HCT116 (cell line): ENCODE measurements at regions not wholly inside any gene's neighbourhood (a gene's known extent, or its start where the extent isn't known, plus 50 kb on each side); places are given as distances from the start of the nearest gene placed in this dataset.

Experiments
- CTCF ChIP-seq, 3 experiments: fragments of 200-600 bp in 1 of 3; sonication (generic) in 1 of 3; IDR thresholded peaks in 2 of 3; conservative IDR thresholded peaks in 1 of 3; 2 replicates each; pipeline ENCODE4 v1.5.1; 2012 to 2017; ENCODE audit warnings: low read depth in 2 of 3, low read length in 2 of 3, antibody characterized with exemption in 1 of 3, borderline replicate concordance in 1 of 3, control low read depth in 1 of 3, mild to moderate bottlenecking in 1 of 3, mixed read lengths in 1 of 3, mixed run types in 1 of 3, moderate library complexity in 1 of 3; ENCODE audit not compliant: insufficient read depth in 1 of 3
- POLR2AphosphoS5 ChIP-seq: IDR thresholded peaks from 2 replicates; pipeline ENCODE4 v1.6.1; 2011; ENCODE audit warnings: mild to moderate bottlenecking, low read depth, low read length, moderate library complexity
- SIN3A ChIP-seq: IDR thresholded peaks from 2 replicates; pipeline ENCODE4 v1.6.1; 2012; ENCODE audit warnings: low read depth

- TF ChIP-seq CTCF (IDR thresholded peaks at IDR 0.05 in 2 of 3, conservative IDR thresholded peaks at IDR 0.05 in 1 of 3; ENCODE audit: borderline replicate concordance in 1 of 3, insufficient read depth in 1 of 3, low read depth in 2 of 3, low read length in 2 of 3) (no peak), POLR2AphosphoS5 (no peak), SIN3A (no peak)
Measured at GRCh38 chr1:185593271-185593670, 140.9 kb upstream of the HMCN1 start.
